Fibroblast of lung (primary cell): ENCODE measurements at regions not wholly inside any gene's neighbourhood (a gene's known extent, or its start where the extent isn't known, plus 50 kb on each side); places are given as distances from the start of the nearest gene placed in this dataset.
A peak's percentile ranks its signal among the peaks of the same experiment; 100 is the strongest.

ENCODE experiments used
- DNase-seq, 2 donors: peaks; one replicate each; pipeline versions ENCODE4 v3.0.0 to v3.0.0-alpha.2; 2010; ENCODE audit warnings: low read depth in 2 of 2
- H2AFZ ChIP-seq: 2 replicates; pipeline ENCODE4 v1.5.1; 2012; ENCODE audit warnings: low read length, control low read depth, inconsistent platforms
- H3K27ac ChIP-seq: 2 replicates; pipeline ENCODE4 v1.5.1; 2011; ENCODE audit warnings: low read length, control low read depth; ENCODE audit not compliant: insufficient read depth
- H3K27me3 ChIP-seq: 2 replicates; pipeline ENCODE4 v1.5.1; 2011; ENCODE audit warnings: mild to moderate bottlenecking, low read length; ENCODE audit not compliant: control insufficient read depth, insufficient read depth
- H3K36me3 ChIP-seq: 2 replicates; pipeline ENCODE4 v1.5.1; 2011; ENCODE audit warnings: low read length; ENCODE audit not compliant: control insufficient read depth, insufficient read depth
- H3K4me1 ChIP-seq: 2 replicates; pipeline ENCODE4 v1.5.1; 2011; ENCODE audit warnings: low read length; ENCODE audit not compliant: control insufficient read depth, insufficient read depth; ENCODE audit errors: extremely low read depth
- H3K4me2 ChIP-seq: 2 replicates; pipeline ENCODE4 v1.5.1; 2011; ENCODE audit warnings: low read length, control low read depth; ENCODE audit not compliant: insufficient read depth; ENCODE audit errors: extremely low read depth
- H3K4me3 ChIP-seq, 4 experiments: fragments of 200-600 bp in 1 of 4; sonication (generic) in 1 of 4; replicated peaks in 1 of 4; 2 replicates each; pipeline ENCODE4 v1.5.1; 2011 to 2016; ENCODE audit warnings: low read length in 4 of 4, low read depth in 3 of 4, mild to moderate bottlenecking in 3 of 4, control low read depth in 2 of 4, inconsistent platforms in 1 of 4, mixed read lengths in 1 of 4; ENCODE audit not compliant: insufficient read depth in 1 of 4; ENCODE audit errors: control extremely low read depth in 1 of 4
- H3K79me2 ChIP-seq: 2 replicates; pipeline ENCODE4 v1.5.1; 2012; ENCODE audit warnings: mild to moderate bottlenecking, low read length, inconsistent platforms; ENCODE audit not compliant: control insufficient read depth, insufficient read depth
- H3K9ac ChIP-seq: 2 replicates; pipeline ENCODE4 v1.5.1; 2011; ENCODE audit warnings: mild to moderate bottlenecking, low read length, control low read depth; ENCODE audit not compliant: insufficient read depth
- H3K9me3 ChIP-seq: 2 replicates; pipeline ENCODE4 v1.5.1; 2012; ENCODE audit warnings: low read depth, low read length; ENCODE audit not compliant: control insufficient read depth, insufficient read depth
- H4K20me1 ChIP-seq: 2 replicates; pipeline ENCODE4 v1.5.1; 2011; ENCODE audit warnings: low read length; ENCODE audit not compliant: control insufficient read depth, insufficient read depth; ENCODE audit errors: extremely low read depth
- EZH2 ChIP-seq: IDR thresholded peaks from 2 replicates; pipeline ENCODE4 v1.5.1; 2012; ENCODE audit warnings: low read length, control low read depth, mild to moderate bottlenecking; ENCODE audit errors: missing control alignments
- TF ChIP-seq, protein P1 (sequence below), 2 donors: IDR thresholded peaks in 1 of 2; conservative IDR thresholded peaks in 1 of 2; 1 replicate in 1 of 2; 2 replicates in 1 of 2; pipeline ENCODE4 v1.5.1; 2011 to 2012; ENCODE audit warnings: low read length in 2 of 2, control low read depth in 1 of 2, inconsistent platforms in 1 of 2, low read depth in 1 of 2, mild to moderate bottlenecking in 1 of 2

- peaks cover 97% of the 10 kb centered on the region for H3K79me2 ChIP-seq
- DNase-seq, result no peak
- peaks cover 40% of the 10 kb centered on the region for H3K36me3 ChIP-seq
- peak overlapping the region; percentile 97 for H3K27ac ChIP-seq
- peak overlapping the region; percentile 87 for H3K9ac ChIP-seq
- H3K4me2 ChIP-seq, result peak overlapping the region; percentile 97
- no peaks in the 10 kb centered on the region for H3K27me3 ChIP-seq
- no peaks in the 10 kb centered on the region for H3K9me3 ChIP-seq
- H4K20me1 ChIP-seq, result no peaks in the 10 kb centered on the region
- peak overlapping the region; percentile 81 to 99 (median 91) for H3K4me3 ChIP-seq
- peaks cover 11% of the 10 kb centered on the region for H3K4me1 ChIP-seq
- H2AFZ ChIP-seq, result no peak overlapping the region
- no peak for TF ChIP-seq EZH2
These were observed 74.4 kb upstream of the PPARA start for GRCh38 chr22:46075764-46076531.

GRCh38 chr22:46076651-46077339, 73.5 kb upstream of the PPARA start:
- H3K27me3 ChIP-seq, result no peaks in the 10 kb centered on the region
- peaks cover 100% of the 10 kb centered on the region for H3K79me2 ChIP-seq
- DNase-seq, result peak; percentile 81 to 86
- H3K4me3 ChIP-seq, result peak overlapping the region; percentile 81 to 99 (median 91)
- no peak for TF ChIP-seq EZH2
- TF ChIP-seq, protein P1, sequence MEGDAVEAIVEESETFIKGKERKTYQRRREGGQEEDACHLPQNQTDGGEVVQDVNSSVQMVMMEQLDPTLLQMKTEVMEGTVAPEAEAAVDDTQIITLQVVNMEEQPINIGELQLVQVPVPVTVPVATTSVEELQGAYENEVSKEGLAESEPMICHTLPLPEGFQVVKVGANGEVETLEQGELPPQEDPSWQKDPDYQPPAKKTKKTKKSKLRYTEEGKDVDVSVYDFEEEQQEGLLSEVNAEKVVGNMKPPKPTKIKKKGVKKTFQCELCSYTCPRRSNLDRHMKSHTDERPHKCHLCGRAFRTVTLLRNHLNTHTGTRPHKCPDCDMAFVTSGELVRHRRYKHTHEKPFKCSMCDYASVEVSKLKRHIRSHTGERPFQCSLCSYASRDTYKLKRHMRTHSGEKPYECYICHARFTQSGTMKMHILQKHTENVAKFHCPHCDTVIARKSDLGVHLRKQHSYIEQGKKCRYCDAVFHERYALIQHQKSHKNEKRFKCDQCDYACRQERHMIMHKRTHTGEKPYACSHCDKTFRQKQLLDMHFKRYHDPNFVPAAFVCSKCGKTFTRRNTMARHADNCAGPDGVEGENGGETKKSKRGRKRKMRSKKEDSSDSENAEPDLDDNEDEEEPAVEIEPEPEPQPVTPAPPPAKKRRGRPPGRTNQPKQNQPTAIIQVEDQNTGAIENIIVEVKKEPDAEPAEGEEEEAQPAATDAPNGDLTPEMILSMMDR (conservative IDR thresholded peaks at IDR 0.05 in 1 of 2, IDR thresholded peaks at IDR 0.05 in 1 of 2; ENCODE audit: low read depth in 1 of 2, low read length in 2 of 2), result no peak
- peak overlapping the region; percentile 97 for H3K4me2 ChIP-seq
- peak overlapping the region; percentile 87 for H3K9ac ChIP-seq
- H3K9me3 ChIP-seq, result no peaks in the 10 kb centered on the region
- H3K4me1 ChIP-seq, result peaks cover 11% of the 10 kb centered on the region
- H4K20me1 ChIP-seq, result no peaks in the 10 kb centered on the region
- H3K27ac ChIP-seq, result peak overlapping the region; percentile 97
- no peak overlapping the region for H2AFZ ChIP-seq
- peaks cover 43% of the 10 kb centered on the region for H3K36me3 ChIP-seq

DNA sequence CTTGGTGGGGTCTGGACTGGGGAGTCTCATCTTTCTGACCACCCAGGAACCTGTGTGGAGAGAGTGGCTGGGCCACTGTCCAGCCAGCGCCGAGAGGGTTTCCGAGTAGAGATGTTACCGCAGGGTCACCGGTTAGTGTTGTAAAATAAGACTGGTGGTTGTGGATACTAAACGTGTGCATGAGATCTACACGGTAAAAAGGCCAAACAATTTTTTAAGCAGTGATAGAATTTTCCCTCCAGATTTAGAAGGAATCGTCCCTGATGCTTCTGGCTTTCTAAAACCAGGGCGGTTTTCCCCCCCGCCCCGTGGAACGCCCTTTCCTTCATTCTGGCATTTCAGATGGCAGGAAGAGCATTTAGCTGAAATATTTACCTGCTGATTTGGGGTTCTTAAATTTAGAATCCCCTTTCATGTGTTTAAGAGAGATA, 72.6 kb upstream of the PPARA start:
- no peaks in the 10 kb centered on the region for H4K20me1 ChIP-seq
- peaks cover 100% of the 10 kb centered on the region for H3K79me2 ChIP-seq
- peaks cover 11% of the 10 kb centered on the region for H3K4me1 ChIP-seq
- no peak overlapping the region for H2AFZ ChIP-seq
- H3K9ac ChIP-seq, result peak overlapping the region; percentile 87
- peak overlapping the region; percentile 97 for H3K4me2 ChIP-seq
- H3K4me3 ChIP-seq, result peak overlapping the region; percentile 81 to 99 (median 91)
- peak overlapping the region; percentile 97 for H3K27ac ChIP-seq
- H3K9me3 ChIP-seq, result no peaks in the 10 kb centered on the region
- H3K36me3 ChIP-seq, result peaks cover 43% of the 10 kb centered on the region
- DNase-seq, result peak in 1 of 2 donors; percentile 66
- TF ChIP-seq, protein P1 (conservative IDR thresholded peaks at IDR 0.05 in 1 of 2, IDR thresholded peaks at IDR 0.05 in 1 of 2; ENCODE audit: low read depth in 1 of 2, low read length in 2 of 2), result no peak
- TF ChIP-seq EZH2, result no peak
- H3K27me3 ChIP-seq, result no peaks in the 10 kb centered on the region
